NCI-H1694 treated with DMSO at 0.1 percent for 48 hours (cell line): ENCODE measurements at regions not wholly inside any gene's neighbourhood (a gene's known extent, or its start where the extent isn't known, plus 50 kb on each side); places are given as distances from the start of the nearest gene placed in this dataset.

Experiments used
- DNase-seq: peaks from one replicate; lab custom pipeline; 2025; lab: John Stamatoyannopoulos, UW

GRCh38 chr18:71899707-71900472 lies 644.3 kb downstream of the CBLN2 start:
- DNase-seq = no peak

DNA sequence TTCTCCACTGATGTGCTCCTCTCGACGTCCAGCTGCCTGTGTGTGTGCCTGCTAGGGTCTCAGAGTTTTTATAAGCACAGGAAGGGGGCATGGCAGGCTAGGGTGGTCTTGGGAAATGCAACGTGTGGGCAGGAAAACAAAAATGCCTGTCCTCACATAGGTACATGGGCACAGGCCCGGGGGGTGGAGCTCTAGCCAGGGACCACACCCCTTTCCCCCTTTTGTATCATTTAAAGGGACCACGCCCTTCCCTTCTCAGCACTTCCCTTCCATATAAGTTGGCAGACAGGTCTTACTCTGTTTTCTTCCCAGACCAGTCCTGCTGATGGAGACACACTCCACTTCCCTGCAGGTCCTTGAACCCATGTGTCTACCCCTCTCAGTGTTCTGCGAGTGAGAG lies 645.0 kb downstream of the CBLN2 start:
- no peak for DNase-seq

GRCh38 chr18:71887509-71887908 lies 656.6 kb downstream of the CBLN2 start:
- DNase-seq = no peak

DNA sequence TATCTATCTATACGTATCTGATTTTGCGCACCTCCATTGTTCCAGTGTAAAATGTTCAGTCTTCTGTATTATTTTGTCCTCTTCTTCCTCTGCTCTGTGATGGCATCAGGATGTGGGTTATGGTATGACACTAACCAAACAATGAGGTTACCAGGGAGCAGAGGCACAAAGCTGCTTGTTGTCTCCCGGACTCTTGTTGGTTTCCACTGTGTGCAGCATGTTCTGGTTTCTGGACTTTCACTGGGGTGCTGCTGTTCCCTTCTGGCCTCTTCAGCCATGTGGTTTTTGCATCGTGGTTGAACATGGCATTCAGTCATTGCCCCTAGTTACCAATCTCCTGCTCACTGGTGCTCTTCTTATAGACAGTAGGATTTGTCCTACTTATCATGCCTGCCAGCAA lies 665.9 kb downstream of the CBLN2 start:
- DNase-seq = no peak

GRCh38 chr18:71873695-71874094 lies 670.4 kb downstream of the CBLN2 start:
- DNase-seq = no peak

DNA sequence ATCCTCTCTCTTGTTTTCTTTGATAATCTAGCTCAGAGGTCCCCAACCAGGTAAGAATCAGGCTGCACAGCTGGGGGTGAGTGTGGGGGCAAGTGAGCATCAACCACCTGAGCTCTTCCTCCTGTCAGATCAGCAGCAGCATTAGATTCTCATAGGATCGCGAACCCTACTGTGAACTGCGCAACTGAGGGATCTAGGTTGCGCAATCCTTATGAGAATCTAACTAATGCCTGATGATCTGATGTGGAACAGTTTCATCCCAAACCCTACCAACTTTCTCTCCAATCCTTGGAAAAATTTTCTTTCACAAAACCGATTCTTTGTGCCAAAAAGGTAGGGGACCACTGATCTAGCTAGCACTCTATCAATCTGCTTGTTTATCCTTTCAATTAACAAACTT lies 678.3 kb downstream of the CBLN2 start:
- DNase-seq = no peak

- DNase-seq = no peak
These were observed 693.5 kb downstream of the CBLN2 start for GRCh38 chr18:71850602-71851001.

DNA sequence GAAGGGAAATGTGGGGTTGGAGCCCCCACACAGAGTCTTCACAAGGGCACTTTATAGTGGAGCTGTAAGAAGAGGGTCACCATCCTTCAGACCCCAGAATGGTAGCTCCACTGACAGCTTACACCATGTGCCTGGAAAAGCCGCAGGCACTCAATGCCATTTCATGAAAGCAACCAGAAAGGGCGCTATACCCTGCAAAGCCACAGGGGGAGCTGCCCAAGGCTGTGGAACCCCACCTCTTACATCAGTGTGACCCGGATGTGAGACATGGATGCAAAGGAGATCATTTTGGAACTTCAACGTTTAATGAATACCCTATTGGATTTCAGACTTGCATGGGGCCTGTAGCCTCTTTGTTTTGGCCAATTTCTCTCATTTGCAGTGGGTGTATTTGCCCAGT lies 694.7 kb downstream of the CBLN2 start:
- no peak for DNase-seq

DNA sequence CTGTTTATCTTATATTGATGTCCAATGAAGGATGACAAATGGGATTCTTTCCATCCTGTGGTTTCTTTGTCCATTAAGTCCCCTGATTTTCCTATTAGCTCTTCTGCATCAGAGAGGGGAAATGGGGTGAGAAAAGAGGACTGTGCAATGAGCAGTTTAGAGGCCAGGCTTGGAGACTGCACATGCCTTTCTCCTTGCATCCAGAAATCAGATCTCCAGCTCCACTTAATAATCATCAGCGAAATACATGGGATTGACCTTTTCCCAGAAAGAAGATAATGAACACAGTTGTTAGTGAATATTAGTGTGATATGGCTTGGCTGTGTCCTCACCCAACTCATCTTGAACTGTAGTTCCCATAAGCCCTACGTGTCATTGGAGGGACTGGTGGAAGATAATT lies 697.4 kb downstream of the CBLN2 start:
- no peak for DNase-seq

- no peak for DNase-seq
These were observed 699.3 kb downstream of the CBLN2 start for GRCh38 chr18:71844814-71845213.

GRCh38 chr18:71842666-71843065 lies 701.5 kb downstream of the CBLN2 start:
- DNase-seq = no peak

- no peak for DNase-seq
These were observed 706.6 kb downstream of the CBLN2 start for GRCh38 chr18:71837547-71837946.

DNA sequence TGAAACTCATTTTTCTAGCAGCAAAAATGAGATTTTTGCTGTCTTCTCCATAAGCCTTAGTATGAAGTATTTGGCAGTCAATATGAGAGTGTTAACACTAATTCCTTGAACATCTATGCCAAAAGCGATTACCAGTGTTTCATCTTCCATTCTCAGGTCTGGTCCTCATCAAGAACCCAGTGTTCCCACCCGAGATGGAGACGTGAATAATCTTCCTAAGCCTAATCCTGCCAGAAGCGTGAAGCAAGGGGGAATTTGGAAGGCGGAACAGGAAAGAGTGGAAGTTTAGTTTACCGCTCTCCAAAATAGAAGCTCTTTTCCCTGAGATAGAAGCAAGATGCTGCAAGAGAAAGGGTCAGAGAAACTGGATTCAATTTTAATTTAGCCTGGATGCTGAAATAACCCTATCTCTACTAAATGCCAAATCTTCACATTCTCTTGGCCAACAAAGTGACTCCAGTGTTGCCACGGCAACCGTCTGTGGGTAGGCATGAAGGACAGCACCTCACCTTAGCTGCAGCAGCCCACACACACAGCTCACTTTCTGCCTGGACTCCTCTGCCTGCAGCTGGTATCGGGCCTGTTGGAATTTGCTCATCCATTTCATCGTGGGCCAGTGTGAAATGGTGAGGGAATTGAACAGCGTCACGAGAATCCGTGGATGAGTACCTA lies 711.1 kb downstream of the CBLN2 start:
- no peak for DNase-seq

- no peak for DNase-seq
These were observed 713.1 kb downstream of the CBLN2 start for GRCh38 chr18:71831039-71831438.

DNA sequence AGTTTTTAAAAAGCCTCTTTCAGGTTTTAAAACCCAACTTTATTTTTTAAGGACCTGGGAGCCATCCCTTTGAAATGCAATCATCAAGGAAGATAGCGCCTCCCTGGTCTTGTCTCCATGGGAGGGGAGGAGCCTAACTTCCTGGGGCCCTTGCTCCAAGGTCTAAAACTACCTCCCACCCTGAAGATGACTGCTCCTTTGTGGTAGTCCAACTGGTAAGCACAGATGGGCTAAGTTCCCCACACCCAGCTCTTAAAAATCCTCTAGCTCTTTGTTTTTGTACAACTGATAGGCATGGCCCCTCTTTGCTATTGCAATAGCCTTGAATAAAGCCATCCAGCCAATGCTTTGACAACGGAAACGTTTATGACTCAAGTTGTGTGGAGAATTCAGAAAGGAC lies 716.8 kb downstream of the CBLN2 start:
- no peak for DNase-seq

DNA sequence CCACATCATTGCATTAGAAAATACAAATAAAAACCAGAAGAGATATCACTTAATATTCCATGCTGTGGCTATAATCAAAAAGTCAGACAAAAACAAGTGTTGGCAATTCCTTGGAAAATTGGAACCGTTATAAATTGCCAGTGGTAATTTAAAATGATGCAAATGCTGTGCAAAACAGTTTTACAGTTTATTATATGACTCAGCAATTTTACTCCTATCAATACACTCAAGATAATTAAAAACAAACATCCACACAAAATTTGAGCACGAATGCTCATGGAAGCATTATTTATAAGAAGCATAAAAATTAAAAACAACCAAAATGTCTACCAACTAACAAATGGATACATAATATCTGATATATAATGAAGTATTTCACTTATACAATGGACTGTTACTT lies 728.8 kb downstream of the CBLN2 start:
- DNase-seq = no peak

DNA sequence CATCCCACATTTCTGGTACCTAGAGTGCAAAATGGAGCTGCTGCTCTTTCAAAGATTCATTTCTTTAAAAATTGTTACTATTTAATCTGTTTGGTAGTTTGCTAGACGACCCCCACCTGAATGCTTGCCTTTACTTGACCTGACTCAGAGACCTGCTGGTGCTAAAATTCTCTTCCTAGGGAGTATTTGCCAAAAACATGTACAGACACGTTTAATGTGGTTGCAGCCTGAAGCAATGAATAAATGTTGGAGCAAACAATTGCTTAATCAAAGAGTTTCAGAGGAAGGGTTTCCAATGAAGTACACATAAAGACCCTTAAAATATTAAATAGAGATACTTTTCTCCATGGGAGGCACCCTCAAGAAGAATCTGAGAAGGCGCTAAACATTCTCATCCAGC lies 734.4 kb downstream of the CBLN2 start:
- no peak for DNase-seq

- DNase-seq = no peak
These were observed 735.5 kb downstream of the CBLN2 start for GRCh38 chr18:71808616-71809015.

DNA sequence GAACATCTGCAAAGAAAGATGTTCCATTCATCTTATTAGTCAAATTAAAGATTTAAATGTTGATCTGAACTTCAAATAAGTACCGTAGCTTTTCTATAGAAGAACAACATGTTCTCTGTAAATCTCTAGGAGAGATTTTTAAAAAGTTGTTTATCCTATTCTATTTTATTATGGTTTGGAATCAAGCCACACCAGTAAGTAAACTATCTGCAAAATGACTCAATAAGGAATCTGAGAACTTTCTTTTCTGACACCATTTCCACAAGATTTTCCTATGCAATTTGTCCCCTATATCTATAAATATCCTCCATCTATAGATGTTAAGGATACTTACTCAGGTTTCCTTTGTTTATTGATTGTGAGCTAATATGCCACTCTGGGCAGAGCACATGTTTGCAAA lies 736.6 kb downstream of the CBLN2 start:
- no peak for DNase-seq

DNA sequence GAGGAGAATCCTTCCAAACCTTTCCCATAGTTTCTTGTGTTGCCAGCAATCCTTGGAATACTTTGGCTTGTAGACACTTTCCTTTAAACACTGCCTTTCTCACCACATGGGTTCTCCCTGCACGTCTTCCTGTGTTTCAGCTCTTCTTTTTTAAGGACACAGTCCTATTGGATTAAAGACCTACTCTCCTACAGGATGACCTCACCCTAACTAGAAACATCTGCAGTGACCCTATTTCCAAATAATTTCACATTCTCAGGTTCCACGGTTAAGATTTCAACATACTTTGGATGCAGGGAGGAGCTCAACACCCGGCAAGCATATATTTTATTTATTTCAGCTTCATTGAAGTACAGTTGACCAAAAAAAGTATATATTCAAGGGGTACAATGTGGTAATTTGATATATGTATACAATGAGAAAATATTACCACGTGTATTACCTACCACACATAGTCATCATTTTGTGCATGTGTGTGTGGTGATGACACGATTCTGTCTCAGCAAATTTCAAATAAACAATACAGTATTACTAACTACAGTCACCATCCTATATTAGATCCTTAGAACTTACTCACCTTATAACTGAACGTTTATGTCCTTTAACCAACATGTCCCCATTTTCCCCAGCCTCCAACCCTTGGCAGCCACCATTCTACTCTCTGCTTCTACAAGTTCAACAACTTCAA lies 745.0 kb downstream of the CBLN2 start:
- no peak for DNase-seq

DNA sequence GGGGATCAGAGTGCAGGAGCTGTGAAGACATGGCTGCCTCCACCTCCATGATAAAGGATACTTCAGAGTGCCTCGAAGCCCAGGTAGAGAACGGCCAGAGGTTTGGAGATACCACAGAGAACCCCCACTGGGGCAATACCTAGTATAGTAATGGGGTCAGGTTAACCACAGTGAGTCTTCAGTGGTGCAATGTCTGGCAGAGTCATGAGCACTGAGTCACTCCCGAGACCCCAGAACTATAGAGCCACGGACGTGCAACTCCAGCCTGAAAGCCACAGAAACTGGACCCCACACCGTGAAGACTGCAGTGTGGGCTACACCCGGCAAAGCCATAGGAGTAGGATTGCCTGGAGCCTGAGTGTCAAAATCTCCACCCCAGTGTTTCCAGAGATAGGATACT lies 746.6 kb downstream of the CBLN2 start:
- no peak for DNase-seq

GRCh38 chr18:71784777-71785176 lies 759.4 kb downstream of the CBLN2 start:
- DNase-seq = no peak

DNA sequence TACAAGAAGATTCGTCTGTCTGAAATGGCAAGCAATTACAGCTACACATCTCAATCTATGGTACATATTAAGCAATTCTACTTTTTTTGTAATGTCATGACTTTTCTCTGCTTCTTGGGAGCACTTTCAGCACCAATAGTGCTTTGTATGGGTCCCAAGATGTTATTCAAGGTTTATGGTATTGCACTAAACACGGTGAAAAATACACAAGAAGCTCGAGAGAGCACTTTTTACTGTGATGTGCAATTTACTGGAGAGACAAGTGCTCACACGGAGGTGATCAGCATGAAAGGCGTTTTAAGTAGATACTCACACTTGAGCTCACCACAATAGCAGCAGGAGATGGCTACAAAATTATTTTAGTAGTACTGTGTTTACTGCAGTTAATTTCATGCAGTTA lies 783.6 kb downstream of the CBLN2 start:
- DNase-seq = no peak
